IPS-20b (cell line): ENCODE measurements at regions not wholly inside any gene's neighbourhood (a gene's known extent, or its start where the extent isn't known, plus 50 kb on each side); places are given as distances from the start of the nearest gene placed in this dataset.

ENCODE experiments used
- H3K27ac ChIP-seq: one replicate; pipeline ENCODE4 v1.5.1; 2013; ENCODE audit warnings: low read length
- H3K27me3 ChIP-seq: 2 replicates; pipeline ENCODE4 v1.6.1; 2013; ENCODE audit warnings: mild to moderate bottlenecking, low read length, inconsistent platforms; ENCODE audit not compliant: insufficient read depth
- H3K36me3 ChIP-seq: 2 replicates; pipeline ENCODE4 v1.6.1; 2013; ENCODE audit warnings: low read depth, mild to moderate bottlenecking, inconsistent platforms, low read length, moderate library complexity; ENCODE audit not compliant: insufficient read depth
- H3K4me1 ChIP-seq: 2 replicates; pipeline ENCODE4 v1.6.1; 2013; ENCODE audit warnings: mild to moderate bottlenecking, control low read depth, inconsistent platforms, low read length, moderate library complexity; ENCODE audit not compliant: insufficient read depth
- H3K4me3 ChIP-seq: 2 replicates; pipeline ENCODE4 v1.5.1; 2013; ENCODE audit warnings: mild to moderate bottlenecking, low read length, inconsistent platforms
- H3K9ac ChIP-seq: 2 replicates; pipeline ENCODE4 v1.6.1; 2013; ENCODE audit warnings: low read depth, mild to moderate bottlenecking, inconsistent platforms, low read length, moderate library complexity
- H3K9me3 ChIP-seq: 2 replicates; pipeline ENCODE4 v1.6.1; 2013; ENCODE audit warnings: mild to moderate bottlenecking, low read depth, low read length, inconsistent platforms; ENCODE audit not compliant: insufficient read depth

DNA sequence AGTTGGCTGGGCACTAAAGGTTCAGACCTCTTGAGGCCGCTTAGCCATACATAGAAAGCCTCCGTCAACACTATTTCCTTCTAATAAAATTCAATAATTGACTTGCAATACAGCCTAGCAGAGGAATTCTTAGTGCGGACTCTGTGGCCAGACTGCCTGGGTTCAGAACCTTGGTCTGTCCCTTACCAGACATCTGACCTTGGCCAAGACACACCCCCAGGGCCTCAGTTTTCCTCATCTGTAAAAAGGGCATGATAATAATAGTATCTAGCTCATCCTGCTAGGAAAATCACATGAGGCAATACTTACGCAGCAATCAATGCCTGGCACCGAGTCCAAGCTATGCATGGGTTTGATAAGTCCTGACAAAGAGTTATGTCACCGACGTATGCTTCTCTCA, 148.2 kb upstream of the SOD1 start:
- Histone ChIP-seq H3K9me3 (no peaks in the 10 kb centered on the region), H3K9ac (no peak overlapping the region), H3K27ac (no peak overlapping the region), H3K36me3 (no peaks in the 10 kb centered on the region), H3K4me3 (no peak overlapping the region), H3K4me1 (peaks cover 21% of the 10 kb centered on the region; the same call in 1 of the 2 replicates), H3K27me3 (no peaks in the 10 kb centered on the region)

DNA sequence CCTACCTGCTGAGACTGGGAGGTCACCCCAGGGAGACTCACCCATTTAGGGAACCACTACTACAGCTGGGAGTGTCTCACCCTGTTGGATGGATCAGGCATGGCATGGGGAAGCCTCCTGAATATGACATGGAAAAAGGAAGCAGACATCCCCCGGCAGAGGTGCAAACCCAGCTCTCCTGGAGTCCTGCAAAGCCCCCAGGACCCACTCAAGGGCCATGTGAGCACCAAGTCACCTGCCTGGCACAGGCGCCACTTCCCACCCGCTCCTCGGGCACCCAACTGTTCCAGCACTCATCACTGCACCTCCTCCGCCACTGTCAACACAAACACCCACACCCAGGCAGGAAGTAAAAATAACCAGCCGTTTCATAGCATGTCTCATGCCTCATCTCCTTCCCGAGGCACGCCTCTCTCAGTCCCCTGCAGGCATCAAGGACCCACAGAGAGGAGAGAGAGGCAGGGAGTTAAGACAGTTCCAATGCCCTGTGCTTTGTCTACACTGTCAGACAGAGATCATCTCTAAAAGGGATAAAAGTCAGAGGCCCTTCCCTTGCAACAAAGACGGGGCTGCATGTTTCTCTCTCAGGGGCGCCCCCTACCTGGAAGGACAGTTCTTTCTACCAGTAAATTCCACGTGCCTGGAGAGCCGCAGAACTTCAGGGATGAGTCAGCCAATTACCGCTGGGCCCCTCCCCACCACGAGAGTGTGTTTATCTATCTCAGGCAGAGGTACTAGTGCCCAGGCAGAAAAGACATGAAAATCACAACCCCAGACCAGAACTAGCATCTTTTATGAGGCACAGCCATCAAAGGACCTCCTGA, 150.1 kb upstream of the SOD1 start:
- Histone ChIP-seq H3K4me1 (peaks cover 15% of the 10 kb centered on the region; the same call in 1 of the 2 replicates), H3K27ac (no peak overlapping the region), H3K9ac (no peak overlapping the region)

GRCh38 chr21:31505975-31506374, 153.5 kb upstream of the SOD1 start:
- H3K9me3 ChIP-seq: no peaks in the 10 kb centered on the region
- H3K27ac ChIP-seq: no peak overlapping the region
- H3K27me3 ChIP-seq: no peaks in the 10 kb centered on the region
- peaks cover 7% of the 10 kb centered on the region; the same call in 1 of the 2 replicates for H3K4me1 ChIP-seq
- H3K9ac ChIP-seq: no peak overlapping the region
- no peaks in the 10 kb centered on the region for H3K36me3 ChIP-seq
- no peak overlapping the region for H3K4me3 ChIP-seq

More for the DNA sequence above, 150.1 kb upstream of the SOD1 start:
- H3K27me3 ChIP-seq: no peaks in the 10 kb centered on the region
- H3K4me3 ChIP-seq: no peak overlapping the region
- H3K9me3 ChIP-seq: no peaks in the 10 kb centered on the region
- H3K36me3 ChIP-seq: no peaks in the 10 kb centered on the region

DNA sequence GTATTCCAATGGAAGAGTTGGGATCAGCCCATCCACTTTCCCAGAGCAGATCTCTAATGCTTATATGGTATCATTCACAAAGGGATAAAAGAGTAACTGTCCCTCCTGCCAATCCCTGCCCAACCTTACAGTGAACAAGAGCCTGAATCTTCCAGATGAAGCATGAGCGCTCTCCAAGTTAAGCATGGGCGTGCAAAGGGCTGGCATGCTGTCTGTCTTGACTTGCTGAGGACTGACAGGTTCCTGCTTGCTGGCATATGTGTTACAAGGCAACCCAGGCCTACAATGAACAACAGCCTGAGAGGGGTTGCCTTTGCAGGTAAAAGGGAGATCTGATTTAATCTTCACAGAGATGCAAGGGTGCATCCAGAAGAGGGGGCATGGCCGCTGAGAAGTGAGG, 155.6 kb upstream of the SOD1 start:
- Histone ChIP-seq H3K36me3 (no peaks in the 10 kb centered on the region), H3K27ac (no peak overlapping the region), H3K9me3 (no peaks in the 10 kb centered on the region), H3K27me3 (no peaks in the 10 kb centered on the region), H3K4me1 (peaks cover 3% of the 10 kb centered on the region; the same call in 1 of the 2 replicates), H3K9ac (no peak overlapping the region), H3K4me3 (no peak overlapping the region)

DNA sequence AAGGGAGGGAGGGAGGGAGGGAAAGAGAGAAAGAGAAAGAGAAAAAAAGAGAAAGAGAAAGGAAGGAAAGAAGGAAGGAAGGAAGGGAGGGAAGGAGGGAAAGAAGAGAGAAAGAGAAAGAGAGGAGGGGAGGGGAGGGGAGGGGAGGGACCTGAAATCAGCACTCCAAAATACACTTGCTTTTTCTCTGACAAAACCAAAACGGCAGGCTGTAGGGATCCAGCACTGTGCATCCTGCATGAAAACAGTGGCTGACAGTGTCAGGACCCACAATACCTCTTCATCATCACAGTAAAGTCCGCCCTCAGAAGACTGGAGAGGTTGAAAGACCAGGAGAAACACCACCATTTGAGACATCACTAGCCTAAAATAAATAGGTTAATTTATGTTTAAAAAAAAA, 156.0 kb upstream of the SOD1 start:
- H3K4me3 ChIP-seq: no peak overlapping the region
- no peak overlapping the region for H3K9ac ChIP-seq
- no peaks in the 10 kb centered on the region for H3K9me3 ChIP-seq
- no peaks in the 10 kb centered on the region; the same call in 1 of the 2 replicates for H3K4me1 ChIP-seq
- no peaks in the 10 kb centered on the region for H3K27me3 ChIP-seq
- H3K27ac ChIP-seq: no peak overlapping the region
- no peaks in the 10 kb centered on the region for H3K36me3 ChIP-seq

GRCh38 chr21:31502537-31503143, 156.9 kb upstream of the SOD1 start:
- H3K4me3 ChIP-seq: no peak overlapping the region
- no peaks in the 10 kb centered on the region for H3K36me3 ChIP-seq
- no peak overlapping the region for H3K27ac ChIP-seq
- H3K4me1 ChIP-seq: no peaks in the 10 kb centered on the region; the same call in 1 of the 2 replicates
- H3K27me3 ChIP-seq: no peaks in the 10 kb centered on the region
- H3K9ac ChIP-seq: no peak overlapping the region
- no peaks in the 10 kb centered on the region for H3K9me3 ChIP-seq

DNA sequence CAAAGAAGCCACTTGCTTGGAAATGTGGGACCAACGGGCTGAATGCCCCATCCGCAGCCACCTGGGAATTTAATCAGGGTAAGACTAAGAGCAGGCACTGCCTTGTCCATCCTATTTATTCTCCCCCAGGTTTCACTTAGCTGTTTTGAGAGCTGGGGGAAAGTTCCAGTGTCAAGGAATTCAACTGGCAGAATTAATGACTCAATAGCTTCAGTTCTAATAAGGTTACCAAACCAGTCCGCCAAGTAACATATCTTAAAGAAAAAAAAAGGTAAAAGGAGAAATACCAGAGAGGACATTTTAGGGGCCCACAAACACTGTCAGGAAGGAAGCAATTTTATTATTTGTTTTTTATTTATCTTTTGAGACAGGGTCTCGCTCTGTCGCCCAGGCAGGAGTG, 157.6 kb upstream of the SOD1 start:
- H3K9ac ChIP-seq: no peak overlapping the region
- H3K4me3 ChIP-seq: no peak overlapping the region
- H3K36me3 ChIP-seq: no peaks in the 10 kb centered on the region
- H3K4me1 ChIP-seq: no peaks in the 10 kb centered on the region; the same call in 1 of the 2 replicates
- H3K9me3 ChIP-seq: no peaks in the 10 kb centered on the region
- no peak overlapping the region for H3K27ac ChIP-seq
- H3K27me3 ChIP-seq: no peaks in the 10 kb centered on the region

- no peaks in the 10 kb centered on the region for H3K27me3 ChIP-seq
- H3K9ac ChIP-seq: no peak overlapping the region
- no peaks in the 10 kb centered on the region; the same call in 1 of the 2 replicates for H3K4me1 ChIP-seq
- H3K9me3 ChIP-seq: no peaks in the 10 kb centered on the region
- H3K4me3 ChIP-seq: no peak overlapping the region
- no peak overlapping the region for H3K27ac ChIP-seq
- H3K36me3 ChIP-seq: no peaks in the 10 kb centered on the region
Observed at GRCh38 chr21:31500982-31501381, 156.9 kb upstream of the TIAM1 start.

DNA sequence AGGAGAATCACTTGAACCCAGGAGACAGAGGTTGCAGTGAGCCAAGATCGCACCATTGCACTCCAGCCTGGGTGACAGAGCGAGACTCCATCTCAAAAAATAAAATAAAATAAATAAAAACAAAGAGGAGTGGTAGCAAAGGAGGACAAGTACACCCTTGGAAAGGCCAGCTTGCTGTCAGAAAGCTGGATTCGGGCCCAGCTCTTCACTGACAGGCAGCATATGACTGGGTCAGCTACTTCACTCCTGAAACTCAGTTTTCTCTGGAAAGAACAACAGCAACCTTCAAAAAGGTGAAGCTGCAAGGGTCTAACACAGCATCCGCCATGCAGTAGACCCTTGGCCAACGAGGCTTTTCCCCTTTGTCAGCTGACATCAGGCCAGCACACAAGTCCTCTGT, 156.0 kb upstream of the TIAM1 start:
- Histone ChIP-seq H3K9me3 (no peaks in the 10 kb centered on the region), H3K4me3 (no peak overlapping the region), H3K36me3 (no peaks in the 10 kb centered on the region), H3K9ac (no peak overlapping the region), H3K27me3 (no peaks in the 10 kb centered on the region), H3K4me1 (no peaks in the 10 kb centered on the region), H3K27ac (no peak overlapping the region)

GRCh38 chr21:31498985-31499384, 154.9 kb upstream of the TIAM1 start:
- Histone ChIP-seq H3K27ac (no peak overlapping the region), H3K4me3 (no peak overlapping the region), H3K27me3 (no peaks in the 10 kb centered on the region), H3K9me3 (no peaks in the 10 kb centered on the region), H3K36me3 (no peaks in the 10 kb centered on the region), H3K4me1 (no peaks in the 10 kb centered on the region), H3K9ac (no peak overlapping the region)

DNA sequence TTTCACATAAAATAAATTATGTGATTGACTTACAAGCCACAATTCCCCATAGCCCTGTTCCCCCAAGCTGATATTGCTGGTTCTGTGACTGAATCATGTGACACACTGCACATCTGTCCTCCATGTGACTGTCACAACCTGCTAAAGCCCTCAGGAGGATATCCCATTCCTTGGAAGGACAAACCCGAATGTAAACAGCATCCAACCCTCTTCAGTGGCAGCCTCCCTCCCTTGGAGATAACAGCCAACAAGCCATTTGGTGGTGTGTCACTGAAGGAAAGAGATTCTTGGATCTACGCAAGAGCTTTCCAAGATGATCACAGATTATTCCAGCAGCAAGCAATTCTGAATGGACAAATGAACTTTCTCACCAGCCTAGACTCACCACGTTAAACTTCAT, 153.9 kb upstream of the TIAM1 start:
- no peaks in the 10 kb centered on the region for H3K27me3 ChIP-seq
- no peaks in the 10 kb centered on the region for H3K9me3 ChIP-seq
- no peak overlapping the region for H3K27ac ChIP-seq
- no peaks in the 10 kb centered on the region for H3K4me1 ChIP-seq
- no peaks in the 10 kb centered on the region for H3K36me3 ChIP-seq
- no peak overlapping the region for H3K4me3 ChIP-seq
- H3K9ac ChIP-seq: no peak overlapping the region

- Histone ChIP-seq H3K9ac (no peak overlapping the region), H3K9me3 (no peaks in the 10 kb centered on the region), H3K27me3 (no peaks in the 10 kb centered on the region), H3K27ac (no peak overlapping the region), H3K4me3 (no peak overlapping the region), H3K36me3 (no peaks in the 10 kb centered on the region), H3K4me1 (no peaks in the 10 kb centered on the region)
Observed at GRCh38 chr21:31493350-31493880, 149.4 kb upstream of the TIAM1 start.
